ENCODE measurements at regions not wholly inside any gene's neighbourhood (a gene's known extent, or its start where the extent isn't known, plus 50 kb on each side); places are given as distances from the start of the nearest gene placed in this dataset.

- TF ChIP-seq CTCF (conservative IDR thresholded peaks at IDR 0.05; ENCODE audit: low read length), result no peak
- TF ChIP-seq EZH2phosphoT487 (IDR thresholded peaks at IDR 0.05; ENCODE audit: borderline replicate concordance, low read depth, low read length), result no peak
Observed at GRCh38 chr5:120228262-120229031, 235.7 kb upstream of the PRR16 start.

All from OCI-LY7 (cell line).